Left ventricle myocardium inferior (tissue), 1 donor: ENCODE measurements at regions not wholly inside any gene's neighbourhood (a gene's known extent, or its start where the extent isn't known, plus 50 kb on each side); places are given as distances from the start of the nearest gene placed in this dataset.
"Not testable (repeated sequence)": the region's sequence is repeated elsewhere in the genome, so short reads cannot be mapped to it uniquely, and the experiment has no call there.

Experiments
- DNase-seq: peaks from one replicate; pipeline ENCODE4 v3.0.0-alpha.2; 2020
- H3K27ac ChIP-seq: fragments of 200-600 bp; replicated peaks from 2 replicates; pipeline ENCODE4 v1.8.0; 2021
- H3K27me3 ChIP-seq: fragments of 200-600 bp; 2 replicates; pipeline ENCODE4 v1.8.0; 2021; ENCODE audit warnings: low read depth
- H3K36me3 ChIP-seq: fragments of 200-600 bp; 2 replicates; pipeline ENCODE4 v1.8.0; 2021
- H3K4me1 ChIP-seq: fragments of 200-600 bp; 2 replicates; pipeline ENCODE4 v1.8.0; 2021
- H3K4me3 ChIP-seq: fragments of 200-600 bp; 2 replicates; pipeline ENCODE4 v1.8.0; 2021; ENCODE audit warnings: mild to moderate bottlenecking, moderate library complexity
- H3K9me3 ChIP-seq: fragments of 200-600 bp; replicated peaks from 2 replicates; pipeline ENCODE4 v1.8.0; 2021
- CTCF ChIP-seq: fragments of 200-600 bp; IDR thresholded peaks from 2 replicates; pipeline ENCODE4 v1.8.0; 2021; ENCODE audit warnings: antibody characterized with exemption, mild to moderate bottlenecking, borderline replicate concordance
- intact Hi-C: fragments of 100-400 bp; cut with micrococcal nuclease; formaldehyde crosslinking; loops from one replicate; pipeline ENCODE4 v1.11.0; 2022
- donor health status: DM: no; HTN: yes; CAD: no; lungs with severe emphysema.

GRCh38 chr9:90526386-90526785 lies 116.2 kb downstream of the DIRAS2 start:
- TF ChIP-seq CTCF, result no peak
- no peak for DNase-seq
- Histone ChIP-seq H3K36me3 (no peaks in the 10 kb centered on the region), H3K4me3 (no peak overlapping the region), H3K9me3 (peaks cover 6% of the 10 kb centered on the region), H3K27ac (no peak overlapping the region), H3K27me3 (peaks cover 21% of the 10 kb centered on the region), H3K4me1 (no peaks in the 10 kb centered on the region)
- intact Hi-C loops, result no loop called here

GRCh38 chr9:90536094-90536493 lies 106.5 kb downstream of the DIRAS2 start:
- H3K36me3 ChIP-seq, H3K4me3 ChIP-seq, H3K4me1 ChIP-seq, H3K27ac ChIP-seq, intact Hi-C loops, H3K9me3 ChIP-seq, DNase-seq: not testable (repeated sequence)
- H3K27me3 ChIP-seq, result peaks cover 74% of the 10 kb centered on the region

- H3K27me3 ChIP-seq, result peaks cover 58% of the 10 kb centered on the region
- intact Hi-C loops, result no loop called here
- no peaks in the 10 kb centered on the region for H3K9me3 ChIP-seq
- no peak overlapping the region for H3K4me3 ChIP-seq
- H3K36me3 ChIP-seq, result no peaks in the 10 kb centered on the region
- no peak overlapping the region for H3K27ac ChIP-seq
- DNase-seq, result no peak
- H3K4me1 ChIP-seq, result no peaks in the 10 kb centered on the region
- TF ChIP-seq CTCF, result no peak
These were observed 104.1 kb downstream of the DIRAS2 start for GRCh38 chr9:90538566-90538965.

GRCh38 chr9:90539286-90539685 lies 103.3 kb downstream of the DIRAS2 start:
- DNase-seq, result no peak
- Histone ChIP-seq H3K27ac (no peak overlapping the region), H3K27me3 (peaks cover 53% of the 10 kb centered on the region), H3K4me1 (no peaks in the 10 kb centered on the region), H3K36me3 (no peaks in the 10 kb centered on the region), H3K9me3 (no peaks in the 10 kb centered on the region), H3K4me3 (no peak overlapping the region)
- intact Hi-C loops, result no loop called here
- no peak for TF ChIP-seq CTCF

- DNase-seq, result no peak
- no peaks in the 10 kb centered on the region for H3K9me3 ChIP-seq
- intact Hi-C loops, result no loop called here
- no peaks in the 10 kb centered on the region for H3K4me1 ChIP-seq
- no peak for TF ChIP-seq CTCF
- H3K27me3 ChIP-seq, result peaks cover 50% of the 10 kb centered on the region
- H3K27ac ChIP-seq, result no peak overlapping the region
- no peaks in the 10 kb centered on the region for H3K36me3 ChIP-seq
- no peak overlapping the region for H3K4me3 ChIP-seq
These were observed 101.9 kb downstream of the DIRAS2 start for GRCh38 chr9:90540734-90541133.

GRCh38 chr9:90544488-90544887 lies 98.1 kb downstream of the DIRAS2 start:
- Histone ChIP-seq H3K27ac (no peak overlapping the region), H3K27me3 (peaks cover 27% of the 10 kb centered on the region), H3K4me3 (no peak overlapping the region), H3K9me3 (peaks cover 19% of the 10 kb centered on the region), H3K4me1 (no peaks in the 10 kb centered on the region), H3K36me3 (no peaks in the 10 kb centered on the region)
- intact Hi-C loops, result no loop called here
- TF ChIP-seq CTCF, result no peak
- no peak for DNase-seq
